GM13977 (cell line): ENCODE measurements at regions not wholly inside any gene's neighbourhood (a gene's known extent, or its start where the extent isn't known, plus 50 kb on each side); places are given as distances from the start of the nearest gene placed in this dataset.

Experiments
- DNase-seq: peaks from one replicate; pipeline ENCODE4 v3.0.0; 2012; ENCODE audit warnings: low spot score
- in situ Hi-C: fragments of 300-500 bp; cut with MboI; formaldehyde crosslinking; loops from one replicate; pipeline ENCODE4 v1.12.0; 2022; ENCODE audit warnings: low sequenced_read_pairs, low pct_unique_long_range_greater_than_20kb, mixed read lengths, inconsistent platforms; ENCODE audit not compliant: unreplicated experiment
- TF ChIP-seq, protein P1 (sequence below): IDR thresholded peaks from 2 replicates; pipeline ENCODE4 v1.5.1; 2012; ENCODE audit warnings: mild to moderate bottlenecking, control low read depth; ENCODE audit not compliant: insufficient read depth; ENCODE audit errors: extremely low read depth, missing control alignments

GRCh38 chr16:89027281-89027680 lies 50.3 kb upstream of the CBFA2T3 start:
- in situ Hi-C loops: no loop called here
- TF ChIP-seq, protein P1, sequence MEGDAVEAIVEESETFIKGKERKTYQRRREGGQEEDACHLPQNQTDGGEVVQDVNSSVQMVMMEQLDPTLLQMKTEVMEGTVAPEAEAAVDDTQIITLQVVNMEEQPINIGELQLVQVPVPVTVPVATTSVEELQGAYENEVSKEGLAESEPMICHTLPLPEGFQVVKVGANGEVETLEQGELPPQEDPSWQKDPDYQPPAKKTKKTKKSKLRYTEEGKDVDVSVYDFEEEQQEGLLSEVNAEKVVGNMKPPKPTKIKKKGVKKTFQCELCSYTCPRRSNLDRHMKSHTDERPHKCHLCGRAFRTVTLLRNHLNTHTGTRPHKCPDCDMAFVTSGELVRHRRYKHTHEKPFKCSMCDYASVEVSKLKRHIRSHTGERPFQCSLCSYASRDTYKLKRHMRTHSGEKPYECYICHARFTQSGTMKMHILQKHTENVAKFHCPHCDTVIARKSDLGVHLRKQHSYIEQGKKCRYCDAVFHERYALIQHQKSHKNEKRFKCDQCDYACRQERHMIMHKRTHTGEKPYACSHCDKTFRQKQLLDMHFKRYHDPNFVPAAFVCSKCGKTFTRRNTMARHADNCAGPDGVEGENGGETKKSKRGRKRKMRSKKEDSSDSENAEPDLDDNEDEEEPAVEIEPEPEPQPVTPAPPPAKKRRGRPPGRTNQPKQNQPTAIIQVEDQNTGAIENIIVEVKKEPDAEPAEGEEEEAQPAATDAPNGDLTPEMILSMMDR: no peak
- DNase-seq: no peak

DNA sequence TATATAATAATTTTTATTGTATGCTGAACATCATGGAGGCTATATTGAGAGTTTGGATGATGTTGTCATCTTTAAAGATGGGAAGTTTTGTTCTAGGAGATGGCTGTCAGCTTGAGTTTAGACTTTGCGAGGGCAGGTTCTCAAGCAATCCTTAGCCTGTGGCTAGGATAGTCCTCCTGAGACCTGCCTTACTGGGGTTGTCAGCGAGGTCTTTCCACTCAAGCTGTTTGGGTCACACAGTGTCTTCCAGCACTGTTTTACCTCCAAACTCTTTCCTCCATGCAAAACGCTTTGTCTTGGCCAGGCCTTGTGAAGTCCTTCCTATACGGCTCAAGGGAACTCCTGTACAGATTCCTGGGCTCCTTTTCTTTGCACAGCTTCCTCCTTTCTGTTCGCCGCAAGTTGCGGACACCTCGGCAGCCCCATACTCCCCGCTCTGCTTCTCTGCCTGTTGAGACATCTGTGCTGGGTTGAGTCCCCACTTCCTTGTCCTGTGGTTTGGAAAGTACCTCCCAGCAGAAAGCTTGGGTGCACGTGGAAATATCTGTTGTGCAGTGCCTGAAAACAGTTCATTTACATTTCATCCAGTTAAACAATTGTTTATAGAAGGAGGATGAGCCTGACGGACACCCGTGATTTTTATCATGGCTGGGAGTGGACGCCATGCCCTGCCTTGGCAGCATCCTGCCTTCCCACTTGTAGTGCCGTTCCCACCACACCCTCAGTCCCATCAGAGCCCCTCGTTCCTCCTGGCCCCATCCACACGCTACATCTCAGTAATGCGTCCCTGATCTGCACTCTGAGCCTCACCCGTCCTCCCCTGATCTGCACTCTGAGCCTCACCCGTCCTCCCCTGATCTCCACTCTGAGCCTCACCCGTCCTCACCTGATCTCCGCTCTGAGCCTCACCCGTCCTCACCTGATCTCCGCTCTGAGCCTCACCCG lies 55.0 kb upstream of the CBFA2T3 start:
- in situ Hi-C loops: no loop called here

DNA sequence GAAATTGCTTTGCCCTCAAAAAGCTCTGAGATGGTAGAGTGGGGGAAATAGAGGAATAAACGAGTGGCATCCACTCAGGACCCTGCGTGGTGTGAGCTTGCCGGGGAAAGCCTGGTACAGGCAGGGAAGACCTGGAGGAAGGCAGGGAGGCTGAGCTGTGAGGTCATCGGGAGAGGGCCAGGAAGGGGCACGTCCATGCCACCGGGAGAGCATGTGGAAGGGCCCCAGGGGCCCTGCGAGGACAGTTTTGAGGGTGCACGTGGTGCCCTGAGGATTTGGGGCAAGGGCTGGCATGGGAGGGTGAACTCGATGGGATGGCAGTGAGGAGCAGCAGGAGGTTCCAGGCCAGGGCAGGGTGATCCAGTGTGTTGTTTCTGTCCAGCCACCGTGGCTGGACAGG lies 56.3 kb upstream of the CBFA2T3 start:
- in situ Hi-C loops: no loop called here

More for the DNA sequence above, 55.0 kb upstream of the CBFA2T3 start:
- TF ChIP-seq, protein P1: no peak
- DNase-seq: peak; percentile 79

GRCh38 chr16:89033796-89034572 lies 57.0 kb upstream of the CBFA2T3 start:
- no peak for DNase-seq
- in situ Hi-C loops: no loop called here
- TF ChIP-seq, protein P1: no peak

More for the DNA sequence above, 56.3 kb upstream of the CBFA2T3 start:
- DNase-seq: no peak
- TF ChIP-seq, protein P1: no peak

GRCh38 chr16:89034573-89034961 lies 57.6 kb upstream of the CBFA2T3 start:
- in situ Hi-C loops: no loop called here
- TF ChIP-seq, protein P1: no peak
- no peak for DNase-seq

DNA sequence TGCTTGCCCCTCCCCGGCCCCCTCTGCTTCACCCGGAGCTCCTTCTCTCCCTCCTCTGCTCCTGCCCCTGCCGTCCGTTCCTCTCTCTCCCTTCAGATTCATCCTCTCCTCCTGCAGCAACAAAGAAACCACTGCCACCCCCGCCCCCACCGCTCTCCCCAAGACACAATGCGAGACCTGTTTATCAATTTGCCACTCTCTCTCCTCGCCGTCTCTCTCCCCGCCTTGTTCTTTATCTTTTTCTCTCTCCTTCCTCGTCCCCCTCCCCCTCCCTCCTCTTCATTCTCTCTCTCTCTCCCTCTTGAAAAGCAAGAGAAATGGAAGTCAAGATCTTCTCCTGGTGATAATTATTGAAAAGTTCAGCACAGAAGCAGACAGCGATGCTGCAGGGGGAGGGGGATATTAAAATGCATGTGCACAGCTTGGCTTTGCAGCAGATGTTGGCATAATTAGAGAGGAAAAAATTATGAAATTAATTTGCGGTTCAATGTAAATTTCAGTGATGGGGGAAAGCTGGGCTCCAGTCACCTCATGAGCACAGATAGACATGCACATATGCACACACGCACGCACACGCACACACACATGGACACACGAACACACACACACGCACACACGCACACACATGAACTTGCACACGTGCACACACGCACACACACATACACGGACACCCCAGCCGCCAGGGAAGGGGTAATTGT lies 58.1 kb upstream of the CBFA2T3 start:
- TF ChIP-seq, protein P1: no peak
- no peak for DNase-seq
- in situ Hi-C loops: no loop called here
